Mucosa of descending colon (tissue), 3 donors: ENCODE measurements at regions not wholly inside any gene's neighbourhood (a gene's known extent, or its start where the extent isn't known, plus 50 kb on each side); places are given as distances from the start of the nearest gene placed in this dataset.

ENCODE experiments used
- ATAC-seq: fragments of 200-7000 bp; cut with Tn5 transposase; one replicate; pipeline ENCODE4 v1.9.1; 2020; ENCODE audit warnings: mild to moderate bottlenecking, moderate library complexity
- DNase-seq, 3 donors: peaks; one replicate each; pipeline ENCODE4 v3.0.0-alpha.2; 2020
- H3K36me3 ChIP-seq: fragments of 200-600 bp; one replicate; pipeline ENCODE4 v1.8.0; 2021; ENCODE audit warnings: low read depth, mild to moderate bottlenecking
- H3K4me1 ChIP-seq: fragments of 200-600 bp; one replicate; pipeline ENCODE4 v1.8.0; 2021; ENCODE audit warnings: low read depth, mild to moderate bottlenecking
- H3K4me3 ChIP-seq: fragments of 200-600 bp; one replicate; pipeline ENCODE4 v1.8.0; 2021; ENCODE audit warnings: mild to moderate bottlenecking
- H3K9me3 ChIP-seq: fragments of 200-600 bp; one replicate; pipeline ENCODE4 v1.8.0; 2021; ENCODE audit warnings: mild to moderate bottlenecking
- intact Hi-C, 2 donors: fragments of 100-400 bp; cut with DNase I in 1 of 2; cut with micrococcal nuclease in 1 of 2; formaldehyde crosslinking; loops; one replicate each; pipeline versions ENCODE4 v1.11.0 to v1.11.1; 2022; cut with DNase I, micrococcal nuclease
- TF ChIP-seq, protein P1 (sequence below): fragments of 200-600 bp; IDR thresholded peaks from one replicate; pipeline ENCODE4 v1.8.0; 2022; ENCODE audit warnings: antibody characterized with exemption, mild to moderate bottlenecking
- donor health status: DM: no; HTN: no; CAD: no; lungs with moderate emphysema.
- donor health status: DM: no; HTN: no; CAD: no.
- donor health status: DM: no; HTN: yes; CAD: no.

DNA sequence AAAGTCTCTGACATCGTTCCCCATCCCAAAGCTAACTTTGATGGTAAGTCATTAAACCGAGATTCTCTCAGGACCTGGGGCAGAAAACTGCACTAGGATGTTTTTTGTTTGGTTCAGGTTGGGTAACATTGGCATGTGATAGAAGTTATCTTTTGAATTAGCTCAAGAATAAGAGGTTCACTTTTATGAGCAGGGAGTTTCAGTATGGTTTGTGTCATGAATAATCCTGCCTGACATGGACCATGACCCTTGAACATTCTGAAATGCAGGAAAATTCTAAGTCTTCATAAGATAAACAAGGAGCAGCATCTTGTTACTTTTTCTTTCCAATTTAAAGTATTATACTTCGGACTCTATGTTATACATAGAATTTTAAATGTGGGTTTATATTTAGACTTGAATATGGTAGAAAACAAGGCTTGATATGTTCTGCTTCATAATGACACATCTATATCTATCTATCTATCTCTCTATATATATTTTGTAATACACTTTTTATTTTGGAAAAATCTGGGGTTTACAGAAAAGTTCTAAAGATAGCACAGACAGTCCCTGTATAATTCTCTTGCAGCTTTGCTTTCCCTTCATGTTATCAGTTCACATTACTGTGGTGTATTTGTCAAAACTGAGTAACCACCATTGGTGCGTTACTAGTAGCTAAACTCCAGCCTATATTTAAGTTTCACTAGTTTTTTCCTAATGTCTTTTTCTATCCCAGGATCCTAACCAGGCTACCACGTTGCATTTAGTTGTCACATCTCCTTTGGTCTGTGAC lies 102.7 kb upstream of the TAF11L2 start:
- Histone ChIP-seq H3K9me3 (no peaks in the 10 kb centered on the region), H3K36me3 (no peaks in the 10 kb centered on the region), H3K4me1 (no peaks in the 10 kb centered on the region), H3K4me3 (no peak overlapping the region)
- no peak for DNase-seq
- intact Hi-C loops = no loop called here
- TF ChIP-seq, protein P1, sequence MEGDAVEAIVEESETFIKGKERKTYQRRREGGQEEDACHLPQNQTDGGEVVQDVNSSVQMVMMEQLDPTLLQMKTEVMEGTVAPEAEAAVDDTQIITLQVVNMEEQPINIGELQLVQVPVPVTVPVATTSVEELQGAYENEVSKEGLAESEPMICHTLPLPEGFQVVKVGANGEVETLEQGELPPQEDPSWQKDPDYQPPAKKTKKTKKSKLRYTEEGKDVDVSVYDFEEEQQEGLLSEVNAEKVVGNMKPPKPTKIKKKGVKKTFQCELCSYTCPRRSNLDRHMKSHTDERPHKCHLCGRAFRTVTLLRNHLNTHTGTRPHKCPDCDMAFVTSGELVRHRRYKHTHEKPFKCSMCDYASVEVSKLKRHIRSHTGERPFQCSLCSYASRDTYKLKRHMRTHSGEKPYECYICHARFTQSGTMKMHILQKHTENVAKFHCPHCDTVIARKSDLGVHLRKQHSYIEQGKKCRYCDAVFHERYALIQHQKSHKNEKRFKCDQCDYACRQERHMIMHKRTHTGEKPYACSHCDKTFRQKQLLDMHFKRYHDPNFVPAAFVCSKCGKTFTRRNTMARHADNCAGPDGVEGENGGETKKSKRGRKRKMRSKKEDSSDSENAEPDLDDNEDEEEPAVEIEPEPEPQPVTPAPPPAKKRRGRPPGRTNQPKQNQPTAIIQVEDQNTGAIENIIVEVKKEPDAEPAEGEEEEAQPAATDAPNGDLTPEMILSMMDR = no peak
- no peak for ATAC-seq

DNA sequence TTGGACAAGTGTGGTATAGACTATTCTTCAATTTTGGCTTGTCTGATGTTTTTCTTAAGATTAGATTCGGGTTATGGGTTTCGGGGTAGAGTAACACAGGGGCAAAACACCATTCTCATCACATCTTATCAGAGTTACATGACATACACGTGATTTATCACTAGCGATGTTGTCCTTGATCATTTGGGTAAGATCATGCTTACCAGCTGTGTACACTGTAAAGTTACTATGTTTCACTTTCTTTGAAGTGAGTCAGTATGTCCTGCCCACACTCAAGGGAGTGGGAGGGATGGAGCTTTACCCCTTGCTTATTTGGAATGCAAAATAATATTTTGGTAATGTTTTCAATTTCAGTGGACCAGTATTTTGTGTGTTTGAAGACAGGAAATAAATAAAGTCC lies 101.8 kb upstream of the TAF11L2 start:
- no peaks in the 10 kb centered on the region for H3K36me3 ChIP-seq
- intact Hi-C loops = no loop called here
- no peaks in the 10 kb centered on the region for H3K4me1 ChIP-seq
- H3K9me3 ChIP-seq = no peaks in the 10 kb centered on the region
- DNase-seq = no peak
- H3K4me3 ChIP-seq = no peak overlapping the region
- TF ChIP-seq, protein P1 = no peak
- no peak for ATAC-seq

DNA sequence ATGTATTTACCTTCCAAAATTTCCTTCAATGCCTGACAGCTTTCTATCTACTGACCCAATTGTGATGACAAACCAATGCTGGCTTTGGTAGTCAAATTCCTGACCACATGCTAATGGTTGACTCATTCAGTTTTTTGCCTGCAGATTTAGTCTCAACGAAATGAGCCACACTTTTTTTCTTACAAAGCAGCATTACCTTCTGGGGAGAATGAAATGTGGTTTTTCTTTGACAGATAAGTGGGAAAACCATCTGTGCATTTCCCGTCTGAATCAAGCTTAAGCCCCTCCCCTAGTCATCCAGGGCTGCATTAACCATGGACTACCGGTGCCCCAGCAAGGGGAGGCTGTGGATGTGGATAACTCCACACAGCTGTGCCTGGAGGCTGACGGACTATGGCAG lies 99.6 kb upstream of the TAF11L2 start:
- no peak for ATAC-seq
- no peak overlapping the region for H3K4me3 ChIP-seq
- no peak for DNase-seq
- TF ChIP-seq, protein P1 = no peak
- no peaks in the 10 kb centered on the region for H3K36me3 ChIP-seq
- no peaks in the 10 kb centered on the region for H3K9me3 ChIP-seq
- intact Hi-C loops = no loop called here
- no peaks in the 10 kb centered on the region for H3K4me1 ChIP-seq

DNA sequence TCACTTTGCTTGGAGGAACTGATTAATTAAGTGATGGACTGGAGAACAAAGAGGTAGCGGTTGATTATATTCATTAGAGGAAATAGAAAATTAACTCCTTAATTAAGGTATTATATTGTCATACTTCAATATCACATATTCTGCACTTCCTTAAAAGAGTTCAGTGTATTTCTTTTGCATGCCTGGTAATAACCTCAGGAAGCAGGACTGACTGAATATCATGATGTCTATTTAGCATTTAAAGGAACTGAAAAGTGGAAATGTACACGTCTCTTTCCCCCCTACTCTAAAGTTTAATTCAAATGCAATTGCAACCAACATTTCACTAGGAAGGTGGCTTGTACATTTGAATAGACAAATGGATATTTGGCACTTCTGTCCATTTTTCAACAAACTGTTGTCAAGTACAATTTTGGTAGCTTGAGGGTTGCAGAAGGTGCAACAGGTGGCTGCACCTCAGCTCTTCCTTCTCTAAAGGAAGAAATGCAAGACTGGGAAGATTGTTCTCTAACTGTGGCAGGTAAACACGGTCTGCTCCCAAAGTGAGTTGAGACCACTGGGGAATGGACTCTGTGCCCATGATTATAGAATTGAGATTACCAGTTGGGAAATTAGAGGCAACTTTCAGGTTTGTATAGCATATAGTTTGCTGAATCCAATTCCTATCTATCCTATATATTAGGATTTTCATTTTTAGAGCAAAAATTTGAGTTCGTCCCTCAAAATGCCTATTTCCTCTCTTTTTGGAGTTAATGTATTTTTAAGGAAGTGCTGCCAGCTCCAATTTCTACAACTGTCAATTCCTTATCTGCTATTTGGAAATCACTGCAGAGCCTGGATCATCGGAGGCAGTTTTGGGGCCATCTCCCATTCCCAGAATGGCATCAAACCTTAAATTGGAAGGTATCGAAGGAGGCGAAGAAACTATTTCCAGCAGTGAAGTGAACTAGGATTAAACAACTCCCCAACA lies 98.9 kb upstream of the TAF11L2 start:
- DNase-seq (no peak), ATAC-seq (no peak)
- TF ChIP-seq, protein P1 = no peak
- Histone ChIP-seq H3K4me1 (no peaks in the 10 kb centered on the region), H3K4me3 (no peak overlapping the region), H3K9me3 (no peaks in the 10 kb centered on the region), H3K36me3 (no peaks in the 10 kb centered on the region)
- intact Hi-C loops = no loop called here

DNA sequence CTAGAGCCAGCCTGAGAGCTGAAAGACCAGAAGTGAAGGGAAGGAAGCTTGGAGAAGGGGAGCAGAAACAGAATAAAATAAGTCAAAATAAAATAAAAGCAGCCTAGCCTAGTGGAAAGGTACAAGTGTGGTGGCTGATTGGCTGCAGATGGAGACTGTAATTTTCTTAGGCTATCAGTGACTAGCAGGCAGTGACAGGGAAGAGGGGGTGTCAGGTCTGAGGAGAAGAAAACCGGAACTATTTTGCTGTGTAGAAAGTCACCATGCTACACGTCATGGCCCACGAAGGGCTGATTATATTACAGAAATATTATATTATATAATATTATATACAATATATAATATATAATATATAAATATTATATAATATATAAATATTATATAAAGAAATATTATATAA lies 98.1 kb upstream of the TAF11L2 start:
- no peak overlapping the region for H3K4me3 ChIP-seq
- no peak for DNase-seq
- ATAC-seq = no peak
- no peaks in the 10 kb centered on the region for H3K9me3 ChIP-seq
- H3K4me1 ChIP-seq = no peaks in the 10 kb centered on the region
- TF ChIP-seq, protein P1 = no peak
- H3K36me3 ChIP-seq = no peaks in the 10 kb centered on the region
- intact Hi-C loops = no loop called here
